IPS-18c (cell line): ENCODE measurements at regions not wholly inside any gene's neighbourhood (a gene's known extent, or its start where the extent isn't known, plus 50 kb on each side); places are given as distances from the start of the nearest gene placed in this dataset.
A peak's percentile ranks its signal among the peaks of the same experiment; 100 is the strongest.

Experiments used
- H3K4me3 ChIP-seq: 2 replicates; pipeline ENCODE4 v1.7.0; 2013; ENCODE audit warnings: low read depth, mild to moderate bottlenecking, low read length, moderate library complexity; ENCODE audit not compliant: insufficient read depth
- H3K9me3 ChIP-seq: one replicate; pipeline ENCODE4 v1.6.1; 2013; ENCODE audit warnings: mild to moderate bottlenecking, low read length, moderate library complexity; ENCODE audit not compliant: control insufficient read depth, insufficient read depth

DNA sequence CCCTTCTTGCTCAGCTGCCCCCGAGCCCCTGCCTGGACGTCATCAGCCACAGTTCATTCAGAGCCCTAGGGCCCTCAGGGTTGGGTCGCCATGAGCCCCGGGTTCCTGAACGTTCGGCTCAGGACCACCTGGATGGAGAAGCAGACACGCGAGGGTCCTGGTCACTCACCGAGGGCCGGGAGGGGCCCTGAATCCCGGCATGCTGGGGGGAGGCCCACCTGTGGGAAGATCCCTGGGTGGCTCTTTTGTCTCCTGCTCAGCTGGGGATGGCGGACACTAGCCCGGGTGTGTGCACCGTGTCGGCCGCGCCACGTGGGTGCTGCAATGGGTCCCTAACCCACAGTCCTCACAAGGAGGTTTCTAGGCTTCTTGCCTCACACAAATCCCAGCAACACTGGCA is 78.1 kb upstream of the TTC34 start:
- Histone ChIP-seq H3K9me3 (peaks cover 77% of the 10 kb centered on the region), H3K4me3 (no peak overlapping the region)

DNA sequence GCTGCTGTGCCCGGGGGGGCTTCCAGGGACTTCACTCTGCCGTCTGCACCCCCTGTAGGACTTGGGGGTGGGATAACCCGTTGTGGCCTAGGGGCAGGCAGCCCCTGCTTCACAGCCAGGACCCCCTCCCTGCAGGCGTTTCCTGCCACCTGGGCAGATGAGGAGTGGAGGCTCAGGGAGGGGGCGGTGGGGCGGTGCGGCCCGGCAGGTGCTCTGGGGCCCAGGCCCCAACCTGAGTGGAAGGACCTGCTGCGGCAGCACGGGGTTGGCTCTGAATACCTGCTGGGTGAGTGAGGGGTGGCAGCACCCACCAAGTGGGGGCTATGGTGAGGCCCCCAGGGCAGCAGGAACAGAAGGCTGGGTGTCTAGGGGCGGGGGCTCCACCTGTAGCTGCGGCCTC is 78.6 kb upstream of the TTC34 start:
- H3K4me3 ChIP-seq, result no peak overlapping the region
- H3K9me3 ChIP-seq, result peaks cover 73% of the 10 kb centered on the region

DNA sequence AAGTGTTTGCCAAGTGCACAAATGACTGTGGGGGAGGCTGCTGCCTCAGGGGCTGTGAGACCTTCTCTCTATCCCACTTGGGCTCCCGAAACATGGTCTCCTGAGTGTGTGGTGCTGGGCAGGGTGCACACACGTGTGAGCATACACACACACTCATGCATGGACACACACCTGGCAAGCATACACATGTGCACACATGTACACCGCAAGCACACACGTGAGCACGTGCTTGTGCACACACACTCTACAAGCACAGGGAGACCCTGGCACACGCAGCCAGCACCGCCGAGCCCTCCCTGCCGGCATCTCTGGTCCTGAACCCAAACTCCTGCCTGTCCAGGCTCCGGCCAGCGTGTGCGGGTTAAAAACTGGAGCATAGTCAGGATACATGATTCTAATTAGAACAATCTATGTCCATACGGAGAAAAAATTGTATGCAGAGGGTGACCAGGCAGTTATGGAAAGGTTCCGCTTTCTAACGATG is 79.4 kb upstream of the TTC34 start:
- Histone ChIP-seq H3K4me3 (no peak overlapping the region), H3K9me3 (peaks cover 75% of the 10 kb centered on the region)

DNA sequence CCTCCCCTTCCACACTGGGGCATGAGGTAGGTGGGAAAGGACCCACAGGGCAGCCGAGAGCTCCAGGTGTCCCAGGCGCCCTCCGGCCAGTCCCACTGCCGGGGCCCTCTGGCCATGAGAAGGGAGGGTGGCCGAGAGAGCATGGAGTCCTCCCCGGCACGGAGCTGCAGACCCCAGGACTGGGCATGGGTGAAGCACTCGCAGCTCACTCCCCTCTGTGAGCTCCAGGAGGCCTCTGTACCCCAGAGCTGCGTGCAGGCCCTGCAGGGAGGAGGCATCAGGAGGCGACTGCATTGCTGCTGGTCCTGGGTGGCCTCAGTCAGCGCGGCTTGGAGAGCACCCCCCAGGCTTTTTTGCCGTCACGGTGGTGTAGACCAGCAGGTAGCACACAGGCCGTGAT is 80.1 kb upstream of the TTC34 start:
- Histone ChIP-seq H3K9me3 (peaks cover 71% of the 10 kb centered on the region), H3K4me3 (no peak overlapping the region; the same call in 1 of the 2 replicates)

GRCh38 chr1:2882966-2883696 is 81.6 kb upstream of the TTC34 start:
- Histone ChIP-seq H3K4me3 (no peak overlapping the region; the same call in 1 of the 2 replicates), H3K9me3 (peaks cover 65% of the 10 kb centered on the region)

DNA sequence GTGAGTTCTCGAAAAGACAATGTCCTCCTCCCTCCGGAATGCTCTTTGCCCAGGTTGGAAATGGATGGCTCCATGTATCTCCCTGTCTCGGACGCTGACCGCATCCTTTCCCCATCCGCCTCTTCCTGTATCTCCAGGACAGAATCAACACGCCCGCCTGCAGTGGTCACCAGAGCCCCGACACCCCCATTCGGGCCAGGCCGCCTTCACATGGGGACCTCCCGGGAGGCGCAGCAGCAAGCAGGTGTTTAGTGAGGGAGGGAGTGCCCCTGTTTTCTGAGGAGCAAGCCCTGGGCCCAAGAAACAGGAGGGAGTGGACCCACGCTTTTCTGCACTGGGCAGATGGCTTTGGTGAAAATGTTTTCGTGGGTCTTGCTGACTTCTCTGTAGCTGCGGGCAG is 83.5 kb upstream of the TTC34 start:
- no peak overlapping the region; the same call in 1 of the 2 replicates for H3K4me3 ChIP-seq
- peaks cover 57% of the 10 kb centered on the region for H3K9me3 ChIP-seq

DNA sequence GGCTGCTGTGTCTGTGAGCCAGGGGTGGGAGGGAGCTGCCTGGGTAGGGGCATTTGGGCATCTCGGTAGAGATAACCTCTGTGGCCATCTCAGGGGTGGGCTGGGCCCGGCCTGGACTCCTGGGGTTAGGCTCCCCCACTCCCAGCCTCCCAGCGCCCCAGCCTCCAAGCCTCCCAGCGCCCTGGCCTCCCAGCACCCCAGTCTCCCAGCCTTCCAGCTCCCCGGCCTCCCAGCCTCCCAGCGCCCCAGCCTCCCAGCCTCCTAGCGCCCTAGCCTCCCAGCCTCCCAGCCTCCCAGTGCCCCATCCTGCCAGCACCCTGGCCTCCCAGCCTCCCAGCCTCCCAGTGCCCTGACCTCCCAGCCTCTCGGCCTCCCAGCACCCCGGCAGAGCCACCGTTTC is 85.1 kb upstream of the TTC34 start:
- Histone ChIP-seq H3K4me3 (no peak overlapping the region), H3K9me3 (peaks cover 54% of the 10 kb centered on the region)

- Histone ChIP-seq H3K4me3 (no peak overlapping the region), H3K9me3 (peaks cover 60% of the 10 kb centered on the region)
Observed at GRCh38 chr1:2887941-2888855, 86.7 kb upstream of the TTC34 start.

DNA sequence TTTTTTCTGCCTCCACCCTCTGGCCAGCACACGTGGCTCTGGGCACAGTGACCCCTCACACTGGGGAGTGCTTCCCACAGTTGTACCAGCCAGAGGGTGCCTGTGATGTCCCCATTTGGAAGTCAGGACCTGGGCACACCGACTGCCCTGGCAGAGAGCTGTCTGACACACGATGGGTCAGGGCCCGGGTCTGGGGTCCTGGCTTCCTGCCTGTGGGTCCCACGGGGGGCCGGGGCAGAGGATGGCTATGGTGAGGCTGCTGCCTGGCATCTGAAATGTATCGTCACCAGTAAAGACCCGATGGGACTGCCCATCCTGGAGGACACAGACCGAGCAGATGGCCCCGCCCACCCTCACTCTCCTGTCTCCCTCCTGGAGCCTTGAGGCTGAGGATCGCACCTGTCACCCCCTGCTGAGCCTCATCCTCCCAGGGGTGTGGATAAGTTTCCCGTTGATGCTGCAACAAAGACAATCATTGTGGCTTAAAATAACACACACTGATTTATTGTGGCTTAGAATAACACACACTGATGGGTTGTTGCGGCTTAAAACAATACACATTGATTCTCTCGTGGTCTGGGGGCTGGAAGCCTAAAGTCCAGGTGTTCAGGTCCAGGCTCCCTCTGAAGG is 88.8 kb upstream of the TTC34 start:
- no peak overlapping the region for H3K4me3 ChIP-seq
- H3K9me3 ChIP-seq, result peaks cover 56% of the 10 kb centered on the region

- Histone ChIP-seq H3K9me3 (peaks cover 61% of the 10 kb centered on the region), H3K4me3 (no peak overlapping the region)
Observed at GRCh38 chr1:2891923-2892448, 90.5 kb upstream of the TTC34 start.

DNA sequence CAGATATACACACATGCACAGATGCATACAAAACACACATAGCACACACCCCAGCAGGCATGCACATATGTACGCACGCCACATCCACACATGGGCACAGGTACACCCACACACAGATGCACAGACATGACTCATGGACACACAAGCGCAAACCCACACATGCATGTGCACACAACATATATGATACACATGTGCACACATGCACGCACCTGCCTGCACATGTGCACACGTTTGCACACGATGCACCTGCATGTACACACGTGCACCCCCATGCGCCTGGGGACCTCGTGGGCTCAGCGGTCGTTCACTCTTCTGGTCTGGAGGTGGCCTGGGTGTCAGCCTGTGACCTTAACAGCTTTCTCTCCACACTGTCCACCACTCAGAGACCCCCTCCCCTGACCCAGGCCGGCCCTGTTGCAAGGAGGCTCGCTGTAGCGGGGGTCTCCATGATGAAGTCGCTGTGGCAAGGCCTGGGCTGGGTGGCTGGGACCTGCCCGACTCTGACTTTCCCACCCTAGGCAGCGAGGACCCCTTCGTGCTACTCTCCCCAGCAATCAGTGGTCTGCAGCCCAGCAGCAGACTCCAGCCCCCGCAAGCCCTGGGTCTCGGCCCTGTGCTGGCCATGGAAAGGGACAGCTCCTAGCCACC is 92.1 kb upstream of the TTC34 start:
- H3K9me3 ChIP-seq, result peaks cover 65% of the 10 kb centered on the region

GRCh38 chr1:2894381-2895041 is 93.0 kb upstream of the TTC34 start:
- H3K4me3 ChIP-seq, result peak overlapping the region; percentile 9; the same call in 1 of the 2 replicates
- peaks cover 62% of the 10 kb centered on the region for H3K9me3 ChIP-seq

More for the DNA sequence above, 92.1 kb upstream of the TTC34 start:
- H3K4me3 ChIP-seq, result no peak overlapping the region; the same call in 1 of the 2 replicates

DNA sequence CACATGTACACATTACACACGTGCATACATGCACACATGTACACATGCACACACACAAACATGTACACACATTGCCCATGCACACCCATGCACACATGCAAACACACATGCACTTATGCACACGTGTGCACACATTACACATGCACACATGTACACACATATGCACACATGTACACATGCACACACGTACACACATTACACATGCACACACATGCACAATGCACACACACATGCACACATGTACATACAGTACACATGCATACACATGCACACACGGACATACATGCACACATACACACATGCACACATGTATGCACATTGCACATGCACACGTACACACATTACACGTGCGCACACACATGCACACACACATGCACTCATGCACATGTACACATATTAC is 95.3 kb upstream of the TTC34 start:
- H3K9me3 ChIP-seq, result peaks cover 67% of the 10 kb centered on the region
- H3K4me3 ChIP-seq, result no peak overlapping the region; the same call in 1 of the 2 replicates

DNA sequence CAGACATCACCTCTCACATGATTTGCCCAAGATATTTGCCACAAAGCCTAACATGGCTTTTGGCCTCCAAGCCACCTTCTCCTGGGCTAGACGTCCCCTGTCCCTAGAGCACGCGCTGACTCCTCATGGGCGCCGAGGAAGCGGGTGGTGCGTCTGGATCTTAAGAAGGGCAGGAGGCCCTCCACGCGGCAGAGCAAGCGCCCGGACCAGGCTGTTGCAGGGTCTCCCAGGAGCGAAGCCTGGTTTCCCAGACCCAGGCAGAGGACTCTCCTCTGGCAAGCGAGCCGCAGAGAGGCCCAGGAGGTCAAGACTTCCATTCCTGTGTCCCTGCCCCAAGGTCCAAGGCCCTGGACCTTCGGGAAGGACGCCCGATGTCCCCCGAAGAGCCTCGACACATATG is 101.7 kb upstream of the TTC34 start:
- Histone ChIP-seq H3K4me3 (no peak overlapping the region), H3K9me3 (peaks cover 55% of the 10 kb centered on the region)

DNA sequence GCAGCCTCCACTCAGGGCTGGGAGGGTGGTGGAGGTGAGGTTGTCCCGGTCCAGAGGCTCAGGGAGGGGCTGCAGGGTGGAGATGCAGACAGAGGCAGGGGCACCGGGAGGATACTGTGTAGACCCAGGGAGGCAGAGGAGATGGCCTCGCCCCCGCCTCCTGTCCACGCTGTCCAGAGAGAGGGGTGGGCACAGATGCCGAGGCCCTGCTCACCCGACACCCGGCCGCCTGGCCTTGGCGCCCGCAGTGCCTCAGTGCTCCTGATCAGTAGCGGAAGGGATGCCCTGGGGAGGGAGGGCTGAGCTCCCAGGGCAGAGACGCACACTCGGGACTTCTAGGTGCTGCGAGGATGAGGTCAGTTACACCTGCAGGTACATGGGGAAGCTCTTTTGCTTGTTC is 102.7 kb upstream of the TTC34 start:
- Histone ChIP-seq H3K9me3 (peaks cover 59% of the 10 kb centered on the region), H3K4me3 (no peak overlapping the region; the same call in 1 of the 2 replicates)

- Histone ChIP-seq H3K4me3 (no peak overlapping the region), H3K9me3 (peaks cover 58% of the 10 kb centered on the region)
Observed at GRCh38 chr1:2905356-2905755, 103.9 kb upstream of the TTC34 start.
